ENCODE measurements at regions not wholly inside any gene's neighbourhood (a gene's known extent, or its start where the extent isn't known, plus 50 kb on each side); places are given as distances from the start of the nearest gene placed in this dataset.

GRCh38 chr10:44759122-44759521, 152.0 kb upstream of the TMEM72 start:
- Histone ChIP-seq H3K36me3 (no peaks in the 10 kb centered on the region), H3K27me3 (no peaks in the 10 kb centered on the region), H3K4me1 (no peaks in the 10 kb centered on the region), H3K4me2 (no peak overlapping the region), H3K27ac (no peak overlapping the region), H3F3A (ENCODE audit: low read depth) (no peaks in the 10 kb centered on the region), H3K79me2 (ENCODE audit: low read depth) (no peaks in the 10 kb centered on the region), H2AFZ (replicated peaks) (peak overlapping the region; percentile 18), H4K20me1 (ENCODE audit: low read depth) (no peaks in the 10 kb centered on the region), H3K9ac (no peak overlapping the region), H3K4me3 (no peak overlapping the region), H3K9me3 (ENCODE audit: low read depth) (no peaks in the 10 kb centered on the region)
- Mint-ChIP-seq H3K4me1 (peaks cover 3% of the 10 kb centered on the region), H3K9me3 (no peaks in the 10 kb centered on the region), H3K4me3 (no peak overlapping the region), H3K36me3 (no peaks in the 10 kb centered on the region), H3K27me3 (ENCODE audit: insufficient read depth, low read depth) (peaks cover 4% of the 10 kb centered on the region), H3K27ac (no peak overlapping the region)
- TF ChIP-seq CTCF (IDR thresholded peaks at IDR 0.05) (no peak), EZH2phosphoT487 (IDR thresholded peaks at IDR 0.05) (no peak), EZH2 (IDR thresholded peaks at IDR 0.05) (no peak)
- DNase-seq (ENCODE audit: low spot score) = no peak

GRCh38 chr10:44760513-44760912, 150.6 kb upstream of the TMEM72 start:
- no peak overlapping the region for H2AFZ ChIP-seq (replicated peaks)

GRCh38 chr10:44761076-44761475, 150.1 kb upstream of the TMEM72 start:
- Histone ChIP-seq H3K27ac (no peak overlapping the region), H2AFZ (replicated peaks) (no peak overlapping the region), H3K9me3 (ENCODE audit: low read depth) (no peaks in the 10 kb centered on the region), H3K4me1 (no peaks in the 10 kb centered on the region), H4K20me1 (ENCODE audit: low read depth) (no peaks in the 10 kb centered on the region), H3K79me2 (ENCODE audit: low read depth) (no peaks in the 10 kb centered on the region), H3K4me2 (no peak overlapping the region), H3K9ac (no peak overlapping the region), H3K36me3 (no peaks in the 10 kb centered on the region), H3K4me3 (no peak overlapping the region), H3F3A (ENCODE audit: low read depth) (no peaks in the 10 kb centered on the region), H3K27me3 (no peaks in the 10 kb centered on the region)
- no peaks in the 10 kb centered on the region for H3K9me3 Mint-ChIP-seq
- no peak overlapping the region for H3K4me3 Mint-ChIP-seq
- peaks cover 3% of the 10 kb centered on the region for H3K4me1 Mint-ChIP-seq
- H3K27ac Mint-ChIP-seq = no peak overlapping the region
- peaks cover 4% of the 10 kb centered on the region for H3K27me3 Mint-ChIP-seq (ENCODE audit: insufficient read depth, low read depth)
- DNase-seq (ENCODE audit: low spot score) = no peak
- no peaks in the 10 kb centered on the region for H3K36me3 Mint-ChIP-seq
- no peak for TF ChIP-seq EZH2phosphoT487 (IDR thresholded peaks at IDR 0.05)
- TF ChIP-seq CTCF (IDR thresholded peaks at IDR 0.05) = no peak
- no peak for TF ChIP-seq EZH2 (IDR thresholded peaks at IDR 0.05)

More at GRCh38 chr10:44760513-44760912, 150.6 kb upstream of the TMEM72 start:
- H3K27me3 Mint-ChIP-seq (ENCODE audit: insufficient read depth, low read depth) = peaks cover 4% of the 10 kb centered on the region
- H3K4me1 Mint-ChIP-seq = peaks cover 3% of the 10 kb centered on the region
- H3K4me3 Mint-ChIP-seq = no peak overlapping the region
- H3K4me1 ChIP-seq = no peaks in the 10 kb centered on the region
- no peaks in the 10 kb centered on the region for H4K20me1 ChIP-seq (ENCODE audit: low read depth)
- no peak overlapping the region for H3K27ac ChIP-seq
- no peaks in the 10 kb centered on the region for H3K36me3 ChIP-seq
- no peak for DNase-seq (ENCODE audit: low spot score)
- H3K9ac ChIP-seq = no peak overlapping the region
- H3K27ac Mint-ChIP-seq = no peak overlapping the region
- no peaks in the 10 kb centered on the region for H3K9me3 Mint-ChIP-seq
- TF ChIP-seq EZH2 (IDR thresholded peaks at IDR 0.05) (no peak), CTCF (IDR thresholded peaks at IDR 0.05) (no peak), EZH2phosphoT487 (IDR thresholded peaks at IDR 0.05) (no peak)
- no peak overlapping the region for H3K4me2 ChIP-seq
- no peaks in the 10 kb centered on the region for H3K36me3 Mint-ChIP-seq
- no peaks in the 10 kb centered on the region for H3F3A ChIP-seq (ENCODE audit: low read depth)
- no peaks in the 10 kb centered on the region for H3K79me2 ChIP-seq (ENCODE audit: low read depth)
- no peaks in the 10 kb centered on the region for H3K9me3 ChIP-seq (ENCODE audit: low read depth)
- H3K27me3 ChIP-seq = no peaks in the 10 kb centered on the region
- no peak overlapping the region for H3K4me3 ChIP-seq
